MM.1S (cell line): ENCODE measurements at regions not wholly inside any gene's neighbourhood (a gene's known extent, or its start where the extent isn't known, plus 50 kb on each side); places are given as distances from the start of the nearest gene placed in this dataset.

Experiments
- CTCF ChIP-seq: fragments of 300-600 bp; sonication (generic); IDR thresholded peaks from 2 replicates; pipeline ENCODE4 v1.5.1; 2016; ENCODE audit warnings: antibody characterized with exemption, low read length, mixed read lengths
- EZH2 ChIP-seq: fragments of 300-600 bp; sonication (generic); optimal IDR thresholded peaks from 2 replicates; pipeline ENCODE3; 2017; ENCODE audit warnings: low read depth, mild to moderate bottlenecking, antibody characterized with exemption, low read length, mixed read lengths
- EZH2phosphoT487 ChIP-seq: fragments of 300-600 bp; sonication (generic); IDR thresholded peaks from 2 replicates; pipeline ENCODE4 v1.6.1; 2018; ENCODE audit warnings: antibody characterized with exemption, low read length

GRCh38 chr4:130403221-130403620, 1307.3 kb downstream of the C4orf33 start:
- TF ChIP-seq EZH2: no peak
- no peak for TF ChIP-seq CTCF
- no peak for TF ChIP-seq EZH2phosphoT487
